HUES64 (cell line): ENCODE measurements at regions not wholly inside any gene's neighbourhood (a gene's known extent, or its start where the extent isn't known, plus 50 kb on each side); places are given as distances from the start of the nearest gene placed in this dataset.
"Not testable (repeated sequence)": the region's sequence is repeated elsewhere in the genome, so short reads cannot be mapped to it uniquely, and the experiment has no call there.

Experiments used
- H3K27ac ChIP-seq: 2 replicates; pipeline ENCODE4 v1.7.0; 2013; ENCODE audit warnings: low read depth, low read length, inconsistent platforms
- H3K27me3 ChIP-seq: 2 replicates; pipeline ENCODE4 v1.6.1; 2013; ENCODE audit warnings: mild to moderate bottlenecking, low read length; ENCODE audit not compliant: insufficient read depth
- H3K36me3 ChIP-seq: 2 replicates; pipeline ENCODE4 v1.6.1; 2013; ENCODE audit warnings: mild to moderate bottlenecking, low read length; ENCODE audit not compliant: insufficient read depth
- H3K4me1 ChIP-seq: 2 replicates; pipeline ENCODE4 v1.6.1; 2013; ENCODE audit warnings: mild to moderate bottlenecking, low read length, moderate library complexity; ENCODE audit not compliant: insufficient read depth
- H3K4me3 ChIP-seq: 2 replicates; pipeline ENCODE4 v1.5.1; 2013; ENCODE audit warnings: mild to moderate bottlenecking, low read length, moderate library complexity
- H3K9ac ChIP-seq: 2 replicates; pipeline ENCODE4 v1.6.1; 2013; ENCODE audit warnings: mild to moderate bottlenecking, low read depth, low read length
- H3K9me3 ChIP-seq: 2 replicates; pipeline ENCODE4 v1.6.1; 2013; ENCODE audit warnings: low read depth, low read length; ENCODE audit not compliant: insufficient read depth
- WGBS: fragments of 150-250, 120-280 bp; methylation state at CpG from one replicate; pipeline ENCODE4 v1.1.7; 2013; ENCODE audit warnings: missing lambda C conversion rate; 5-methylcytosine and 5-hydroxymethylcytosine counted together

GRCh38 chr7:14973712-14974428 is 71.3 kb upstream of the DGKB start:
- Histone ChIP-seq H3K27ac (no peak overlapping the region), H3K9ac (no peak overlapping the region), H3K27me3 (no peaks in the 10 kb centered on the region), H3K9me3 (no peaks in the 10 kb centered on the region), H3K36me3 (no peaks in the 10 kb centered on the region), H3K4me1 (no peaks in the 10 kb centered on the region), H3K4me3 (no peak overlapping the region)
- 92% methylated on average over 2 of the region's 3 CpGs for WGBS

DNA sequence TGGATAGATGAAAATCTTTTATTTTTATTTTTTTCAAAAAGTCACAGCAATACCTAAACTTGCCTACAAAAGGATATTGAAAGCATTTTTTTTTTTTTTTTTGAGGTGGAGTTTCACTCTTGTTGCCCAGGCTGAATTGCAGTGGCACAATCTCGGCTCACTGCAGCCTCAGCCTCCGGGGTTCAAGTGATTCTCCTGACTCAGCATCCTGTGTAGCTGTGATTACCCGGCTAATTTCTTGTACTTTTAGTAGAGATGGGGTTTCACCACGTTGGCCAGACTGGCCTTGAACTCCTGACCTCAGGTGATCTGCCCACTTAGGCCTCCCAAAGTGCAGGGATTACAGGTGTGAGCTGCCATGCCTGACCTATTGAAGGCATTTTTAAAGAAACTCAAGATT is 69.1 kb upstream of the DGKB start:
- H3K27ac ChIP-seq, H3K27me3 ChIP-seq, H3K4me1 ChIP-seq, H3K9me3 ChIP-seq, H3K9ac ChIP-seq, H3K36me3 ChIP-seq, H3K4me3 ChIP-seq: not testable (repeated sequence)
- 83% methylated on average over 4 of the region's 4 CpGs for WGBS

- not testable (repeated sequence) for H3K9me3 ChIP-seq, H3K4me1 ChIP-seq, H3K36me3 ChIP-seq, H3K9ac ChIP-seq, H3K27ac ChIP-seq, H3K4me3 ChIP-seq, H3K27me3 ChIP-seq
- 89% methylated on average over 8 of the region's 8 CpGs for WGBS
Observed at GRCh38 chr7:14967376-14967775, 64.8 kb upstream of the DGKB start.

DNA sequence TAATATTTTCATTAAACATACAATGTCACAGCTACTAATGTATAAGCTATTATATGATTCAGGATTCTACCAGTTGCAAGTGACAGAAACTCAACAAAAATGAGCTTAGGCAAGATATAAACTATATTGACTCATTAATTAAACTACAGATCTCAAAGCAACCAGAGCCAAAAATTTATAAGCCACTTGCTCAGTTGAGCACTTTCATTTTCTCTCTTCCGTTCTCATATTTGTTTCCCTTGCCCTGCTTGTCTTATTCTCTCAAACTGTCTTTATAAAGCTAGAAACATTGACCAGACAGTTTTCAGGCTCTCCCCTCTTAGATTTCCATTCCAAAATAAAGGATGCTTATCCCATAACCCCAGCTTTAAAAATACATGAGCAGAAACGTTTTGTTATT is 60.2 kb upstream of the DGKB start:
- no peaks in the 10 kb centered on the region for H3K36me3 ChIP-seq
- WGBS: 96% methylated on average over 1 of the region's 2 CpGs
- no peak overlapping the region for H3K9ac ChIP-seq
- no peaks in the 10 kb centered on the region for H3K27me3 ChIP-seq
- no peaks in the 10 kb centered on the region for H3K9me3 ChIP-seq
- peaks cover 7% of the 10 kb centered on the region; the same call in 1 of the 2 replicates for H3K4me1 ChIP-seq
- no peak overlapping the region for H3K4me3 ChIP-seq
- H3K27ac ChIP-seq: no peak overlapping the region

DNA sequence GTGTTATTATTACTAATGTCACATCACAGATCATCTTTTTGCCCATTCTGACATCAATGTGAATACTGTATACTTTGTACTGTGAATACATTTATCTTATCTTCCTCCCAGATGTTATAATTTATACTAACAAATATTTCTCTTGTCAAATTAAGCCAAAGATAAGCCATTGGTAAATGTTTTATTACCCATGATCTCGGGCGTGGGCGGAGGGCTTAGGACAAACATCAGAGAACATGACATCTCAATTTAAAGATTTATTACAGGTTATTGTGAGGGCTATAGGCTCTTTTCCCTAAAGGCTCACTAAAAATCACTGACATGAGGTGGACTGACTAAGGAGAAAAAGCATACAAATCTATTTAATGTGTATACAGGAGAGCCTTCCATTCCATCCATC is 58.2 kb upstream of the DGKB start:
- 93% methylated on average over 3 of the region's 3 CpGs for WGBS
- H3K4me1 ChIP-seq: peaks cover 7% of the 10 kb centered on the region; the same call in 1 of the 2 replicates
- H3K4me3 ChIP-seq: no peak overlapping the region
- H3K27me3 ChIP-seq: no peaks in the 10 kb centered on the region
- no peaks in the 10 kb centered on the region for H3K36me3 ChIP-seq
- no peak overlapping the region for H3K27ac ChIP-seq
- no peaks in the 10 kb centered on the region for H3K9me3 ChIP-seq
- no peak overlapping the region for H3K9ac ChIP-seq

DNA sequence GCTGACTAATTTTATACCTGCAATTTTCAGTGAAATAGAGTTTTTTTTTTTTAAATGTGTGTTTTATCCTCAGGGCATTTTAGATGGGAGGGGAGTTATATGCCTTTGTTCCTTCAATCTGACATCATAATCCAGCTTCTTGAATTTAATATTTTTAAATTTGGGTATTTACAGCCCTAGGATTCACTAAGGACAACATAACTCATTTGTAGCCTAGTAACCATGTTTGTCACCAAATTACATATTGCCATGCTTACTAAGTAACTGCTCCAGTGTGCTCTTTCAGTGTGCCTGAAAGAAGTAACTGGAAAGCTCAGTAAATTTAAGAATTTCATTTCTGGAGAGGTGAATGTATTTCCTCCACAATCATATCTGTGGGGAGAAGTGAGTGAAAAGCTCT is 56.8 kb upstream of the DGKB start:
- H3K9me3 ChIP-seq: no peaks in the 10 kb centered on the region
- no peak overlapping the region for H3K27ac ChIP-seq
- H3K27me3 ChIP-seq: no peaks in the 10 kb centered on the region
- no peak overlapping the region for H3K4me3 ChIP-seq
- H3K36me3 ChIP-seq: no peaks in the 10 kb centered on the region
- H3K4me1 ChIP-seq: peaks cover 7% of the 10 kb centered on the region; the same call in 1 of the 2 replicates
- no peak overlapping the region for H3K9ac ChIP-seq

DNA sequence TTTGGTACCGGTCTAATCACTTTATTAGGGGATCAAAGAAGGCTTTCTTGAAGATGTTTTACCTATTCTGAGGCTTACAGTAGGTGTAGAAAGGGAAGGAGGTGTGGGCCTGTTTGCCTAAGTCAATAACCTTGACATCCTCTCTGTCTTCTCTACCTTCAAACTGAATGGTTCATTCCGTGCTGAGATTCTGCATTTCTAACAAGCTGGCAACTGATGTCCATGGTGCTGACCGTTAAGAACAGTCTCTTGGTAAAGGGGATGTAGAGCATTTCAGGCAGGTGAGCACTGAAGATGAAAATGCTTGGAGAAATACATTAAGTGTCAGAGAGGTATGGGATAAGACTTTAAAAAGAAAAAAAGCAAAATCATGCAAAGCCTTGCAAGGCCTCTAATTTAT is 51.5 kb upstream of the DGKB start:
- Histone ChIP-seq H3K27ac (no peak overlapping the region), H3K4me1 (peaks cover 12% of the 10 kb centered on the region; the same call in 1 of the 2 replicates), H3K27me3 (no peaks in the 10 kb centered on the region), H3K4me3 (no peak overlapping the region), H3K9me3 (no peaks in the 10 kb centered on the region), H3K36me3 (no peaks in the 10 kb centered on the region), H3K9ac (no peak overlapping the region)
- 56% methylated on average over 3 of the region's 3 CpGs for WGBS
